ENCODE measurements at regions not wholly inside any gene's neighbourhood (a gene's known extent, or its start where the extent isn't known, plus 50 kb on each side); places are given as distances from the start of the nearest gene placed in this dataset.

DNA sequence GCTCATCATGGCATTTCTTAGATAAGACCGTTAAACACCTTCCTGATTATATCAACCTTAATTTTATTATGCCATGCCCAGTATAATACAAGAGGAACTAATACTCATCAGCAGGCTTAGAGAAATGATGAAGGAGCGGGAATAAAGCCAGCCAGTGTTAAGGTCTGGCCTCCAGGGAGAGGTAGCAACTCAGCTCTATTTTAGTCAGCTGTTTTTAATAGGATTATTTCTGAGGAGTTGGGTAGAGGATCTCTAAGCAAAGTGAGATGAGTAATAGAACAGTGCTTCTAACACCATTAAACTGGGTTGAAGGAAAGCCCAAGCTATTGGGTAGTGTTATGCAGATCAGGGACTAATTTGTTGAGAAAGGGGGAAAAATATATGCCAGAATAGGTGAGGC, 921.5 kb downstream of the TTLL7 start:
- Histone ChIP-seq H3K27me3 (ENCODE audit: insufficient read depth, low read length) (no peaks in the 10 kb centered on the region), H3K36me3 (ENCODE audit: insufficient read depth, low read depth, low read length) (no peaks in the 10 kb centered on the region), H3K27ac (ENCODE audit: low read length) (no peak overlapping the region), H3K9me3 (ENCODE audit: insufficient read depth, low read depth, low read length) (no peaks in the 10 kb centered on the region; the same call in 1 of the 2 replicates), H3K9ac (ENCODE audit: low read depth, low read length) (no peak overlapping the region), H3K4me1 (ENCODE audit: insufficient read depth, low read length) (no peaks in the 10 kb centered on the region), H3K4me3 (ENCODE audit: low read length) (no peak overlapping the region)

GRCh38 chr1:83075107-83075506, 923.8 kb downstream of the TTLL7 start:
- no peaks in the 10 kb centered on the region for H3K36me3 ChIP-seq (ENCODE audit: insufficient read depth, low read depth, low read length)
- H3K27ac ChIP-seq (ENCODE audit: low read length), result no peak overlapping the region
- H3K4me3 ChIP-seq (ENCODE audit: low read length), result no peak overlapping the region
- no peaks in the 10 kb centered on the region for H3K9me3 ChIP-seq (ENCODE audit: insufficient read depth, low read depth, low read length)
- no peaks in the 10 kb centered on the region for H3K4me1 ChIP-seq (ENCODE audit: insufficient read depth, low read length)
- no peaks in the 10 kb centered on the region for H3K27me3 ChIP-seq (ENCODE audit: insufficient read depth, low read length)
- no peak overlapping the region for H3K9ac ChIP-seq (ENCODE audit: low read depth, low read length)

DNA sequence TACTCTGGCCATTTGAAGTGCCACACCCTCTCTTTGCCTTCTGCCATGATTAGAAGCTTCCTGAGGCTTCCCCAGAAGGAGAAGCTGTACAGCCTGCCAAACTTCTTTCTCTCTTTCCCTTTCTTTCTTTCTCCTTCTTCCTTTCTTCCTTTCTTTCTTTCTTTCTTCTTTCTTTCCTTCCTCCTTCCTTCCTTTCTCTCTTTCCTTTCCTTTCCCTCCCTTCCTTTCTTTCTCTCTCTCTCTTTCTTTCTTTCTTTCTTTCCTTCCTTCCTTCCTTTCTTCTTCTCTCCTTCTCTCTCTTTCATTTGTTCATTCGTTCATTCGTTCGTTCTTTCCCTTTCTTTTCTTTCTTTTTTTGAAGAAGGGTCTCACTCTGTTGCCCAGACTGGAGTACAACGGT, 931.0 kb downstream of the TTLL7 start:
- no peaks in the 10 kb centered on the region for H3K9me3 ChIP-seq (ENCODE audit: insufficient read depth, low read depth, low read length)
- H3K4me3 ChIP-seq (ENCODE audit: low read length), result no peak overlapping the region

GRCh38 chr1:83065952-83066727, 932.8 kb downstream of the TTLL7 start:
- H3K4me1 ChIP-seq (ENCODE audit: insufficient read depth, low read length), result no peaks in the 10 kb centered on the region
- no peak overlapping the region for H3K4me3 ChIP-seq (ENCODE audit: low read length)
- no peak overlapping the region for H3K9ac ChIP-seq (ENCODE audit: low read depth, low read length)
- H3K27ac ChIP-seq (ENCODE audit: low read length), result no peak overlapping the region
- no peaks in the 10 kb centered on the region for H3K27me3 ChIP-seq (ENCODE audit: insufficient read depth, low read length)
- no peaks in the 10 kb centered on the region for H3K9me3 ChIP-seq (ENCODE audit: insufficient read depth, low read depth, low read length)
- no peaks in the 10 kb centered on the region for H3K36me3 ChIP-seq (ENCODE audit: insufficient read depth, low read depth, low read length)

More for the DNA sequence above, 931.0 kb downstream of the TTLL7 start:
- Histone ChIP-seq H3K4me1 (ENCODE audit: insufficient read depth, low read length) (no peaks in the 10 kb centered on the region), H3K36me3 (ENCODE audit: insufficient read depth, low read depth, low read length) (no peaks in the 10 kb centered on the region), H3K27me3 (ENCODE audit: insufficient read depth, low read length) (no peaks in the 10 kb centered on the region), H3K9ac (ENCODE audit: low read depth, low read length) (no peak overlapping the region), H3K27ac (ENCODE audit: low read length) (no peak overlapping the region)

DNA sequence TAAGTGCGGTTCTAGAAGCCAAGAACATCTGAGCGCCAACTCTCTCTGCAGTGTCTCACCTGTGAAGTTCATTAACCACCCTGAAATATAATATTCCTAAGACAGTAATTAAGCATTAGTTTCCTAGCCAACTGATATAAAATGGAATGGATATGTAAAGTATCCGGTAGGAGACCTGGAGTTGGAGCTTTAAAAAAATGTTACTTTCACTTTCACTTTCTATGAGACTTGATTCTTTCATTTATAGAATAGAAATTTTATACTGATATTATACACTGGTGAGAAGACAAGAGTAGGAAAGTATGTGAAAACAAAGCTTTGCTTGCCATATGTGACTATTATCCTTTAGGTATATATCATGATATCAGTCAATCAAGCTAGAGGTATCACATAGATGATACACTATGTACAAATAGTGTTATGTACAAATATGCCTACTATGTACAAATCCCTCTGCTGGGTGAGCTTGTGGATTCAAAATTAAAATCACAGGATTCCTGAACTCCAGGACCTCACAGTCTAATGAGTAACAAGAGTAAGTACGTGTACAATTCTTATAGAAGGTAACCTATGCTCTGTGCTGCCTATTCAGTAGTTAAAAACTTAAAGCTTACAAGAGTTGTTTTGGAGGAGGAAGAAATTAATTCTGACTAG, 934.2 kb downstream of the TTLL7 start:
- H3K4me3 ChIP-seq (ENCODE audit: low read length), result no peak overlapping the region

GRCh38 chr1:83060651-83061390, 938.1 kb downstream of the TTLL7 start:
- Histone ChIP-seq H3K36me3 (ENCODE audit: insufficient read depth, low read depth, low read length) (no peaks in the 10 kb centered on the region), H3K27ac (ENCODE audit: low read length) (no peak overlapping the region), H3K9me3 (ENCODE audit: insufficient read depth, low read depth, low read length) (no peaks in the 10 kb centered on the region), H3K9ac (ENCODE audit: low read depth, low read length) (no peak overlapping the region), H3K4me1 (ENCODE audit: insufficient read depth, low read length) (no peaks in the 10 kb centered on the region), H3K27me3 (ENCODE audit: insufficient read depth, low read length) (no peaks in the 10 kb centered on the region), H3K4me3 (ENCODE audit: low read length) (no peak overlapping the region)

More for the DNA sequence above, 934.2 kb downstream of the TTLL7 start:
- H3K9me3 ChIP-seq (ENCODE audit: insufficient read depth, low read depth, low read length), result no peaks in the 10 kb centered on the region
- no peaks in the 10 kb centered on the region for H3K27me3 ChIP-seq (ENCODE audit: insufficient read depth, low read length)
- no peaks in the 10 kb centered on the region for H3K36me3 ChIP-seq (ENCODE audit: insufficient read depth, low read depth, low read length)
- H3K4me1 ChIP-seq (ENCODE audit: insufficient read depth, low read length), result no peaks in the 10 kb centered on the region
- no peak overlapping the region for H3K27ac ChIP-seq (ENCODE audit: low read length)
- no peak overlapping the region for H3K9ac ChIP-seq (ENCODE audit: low read depth, low read length)

- H3K4me1 ChIP-seq (ENCODE audit: insufficient read depth, low read length), result no peaks in the 10 kb centered on the region
- H3K27me3 ChIP-seq (ENCODE audit: insufficient read depth, low read length), result no peaks in the 10 kb centered on the region
- H3K36me3 ChIP-seq (ENCODE audit: insufficient read depth, low read depth, low read length), result no peaks in the 10 kb centered on the region
- no peaks in the 10 kb centered on the region for H3K9me3 ChIP-seq (ENCODE audit: insufficient read depth, low read depth, low read length)
- no peak overlapping the region for H3K27ac ChIP-seq (ENCODE audit: low read length)
- H3K9ac ChIP-seq (ENCODE audit: low read depth, low read length), result no peak overlapping the region
- H3K4me3 ChIP-seq (ENCODE audit: low read length), result no peak overlapping the region
Observed at GRCh38 chr1:83060221-83060620, 938.7 kb downstream of the TTLL7 start.

DNA sequence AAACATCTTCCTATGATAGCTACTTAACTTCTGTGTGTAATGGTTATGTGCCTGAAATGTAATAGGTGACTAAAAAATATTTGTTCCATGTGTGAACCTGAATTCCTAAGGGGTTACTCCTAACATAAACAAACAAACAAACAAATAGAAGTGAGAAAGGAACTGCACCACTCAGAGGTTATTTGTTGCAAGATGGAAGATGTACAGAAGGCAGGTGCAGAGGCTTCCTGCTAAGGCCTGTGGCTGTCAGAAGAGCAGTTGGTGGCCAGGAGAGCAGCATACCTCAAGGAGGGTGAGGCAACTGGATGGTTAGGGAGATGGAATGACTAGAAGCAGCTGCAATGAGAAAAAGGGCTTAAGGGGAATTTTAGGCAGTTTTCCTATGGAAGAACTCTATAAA, 940.6 kb downstream of the TTLL7 start:
- Histone ChIP-seq H3K9me3 (ENCODE audit: insufficient read depth, low read depth, low read length) (no peaks in the 10 kb centered on the region), H3K36me3 (ENCODE audit: insufficient read depth, low read depth, low read length) (no peaks in the 10 kb centered on the region), H3K27me3 (ENCODE audit: insufficient read depth, low read length) (no peaks in the 10 kb centered on the region), H3K4me1 (ENCODE audit: insufficient read depth, low read length) (no peaks in the 10 kb centered on the region), H3K27ac (ENCODE audit: low read length) (no peak overlapping the region), H3K9ac (ENCODE audit: low read depth, low read length) (no peak overlapping the region), H3K4me3 (ENCODE audit: low read length) (no peak overlapping the region)

DNA sequence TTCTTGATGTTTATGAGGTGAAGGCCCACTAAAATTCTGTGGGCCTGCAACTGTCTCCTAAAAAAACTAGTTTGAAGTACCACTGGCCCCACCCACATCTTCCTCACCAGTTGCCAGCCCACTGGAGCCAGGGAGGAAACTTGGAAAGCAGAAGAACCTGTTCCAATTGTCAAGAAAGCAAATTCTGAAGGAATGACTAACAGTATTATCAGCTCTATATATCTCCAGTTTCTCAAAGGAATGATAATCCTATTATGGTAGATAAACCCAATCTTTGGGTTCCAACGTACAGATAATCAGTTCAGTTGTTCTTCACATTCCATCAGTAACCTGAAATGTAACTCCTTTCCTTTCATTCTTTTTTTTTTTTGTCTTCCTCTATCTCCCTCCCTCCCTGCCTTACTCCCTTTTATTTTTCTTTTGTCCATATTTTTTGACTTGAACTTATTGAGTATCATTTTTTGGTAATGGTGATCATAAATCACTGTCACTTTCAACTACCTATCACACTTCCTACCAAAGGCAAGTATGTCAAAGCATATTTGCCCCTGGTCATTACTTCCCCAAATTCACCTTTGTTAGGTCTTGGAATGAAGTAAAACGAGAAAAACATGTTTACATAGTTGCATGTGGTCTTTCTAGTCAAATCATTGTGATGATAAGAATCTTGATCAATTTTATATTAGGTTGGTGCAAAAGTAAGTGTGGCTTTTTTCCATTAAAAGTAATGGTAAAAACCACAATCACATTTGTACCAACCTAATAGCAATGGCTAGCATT, 943.4 kb downstream of the TTLL7 start:
- Histone ChIP-seq H3K27me3 (ENCODE audit: insufficient read depth, low read length) (no peaks in the 10 kb centered on the region), H3K27ac (ENCODE audit: low read length) (no peak overlapping the region), H3K9ac (ENCODE audit: low read depth, low read length) (no peak overlapping the region), H3K36me3 (ENCODE audit: insufficient read depth, low read depth, low read length) (no peaks in the 10 kb centered on the region), H3K9me3 (ENCODE audit: insufficient read depth, low read depth, low read length) (peaks cover 15% of the 10 kb centered on the region), H3K4me3 (ENCODE audit: low read length) (no peak overlapping the region), H3K4me1 (ENCODE audit: insufficient read depth, low read length) (no peaks in the 10 kb centered on the region)

DNA sequence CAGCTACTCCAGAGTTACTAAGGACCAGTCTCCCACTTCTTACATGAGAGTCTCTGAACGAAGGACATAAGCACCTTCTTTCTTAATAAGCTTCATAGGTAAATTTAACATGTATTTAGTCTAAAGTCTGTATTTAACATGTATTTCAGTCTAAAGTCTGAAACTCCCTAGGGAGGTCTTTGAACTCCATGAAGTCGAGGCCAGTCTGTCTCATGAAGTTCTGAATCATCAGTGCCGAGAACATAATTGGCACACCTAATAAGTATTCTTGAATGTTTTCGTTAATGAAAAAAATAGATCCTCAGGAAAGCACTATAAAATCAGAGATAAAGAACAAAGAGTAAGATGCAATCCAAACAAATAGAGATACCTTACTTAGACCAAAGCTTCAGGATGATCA, 945.5 kb downstream of the TTLL7 start:
- Histone ChIP-seq H3K9me3 (ENCODE audit: insufficient read depth, low read depth, low read length) (peaks cover 18% of the 10 kb centered on the region), H3K4me1 (ENCODE audit: insufficient read depth, low read length) (no peaks in the 10 kb centered on the region), H3K36me3 (ENCODE audit: insufficient read depth, low read depth, low read length) (no peaks in the 10 kb centered on the region), H3K27ac (ENCODE audit: low read length) (no peak overlapping the region), H3K4me3 (ENCODE audit: low read length) (no peak overlapping the region), H3K9ac (ENCODE audit: low read depth, low read length) (no peak overlapping the region), H3K27me3 (ENCODE audit: insufficient read depth, low read length) (no peaks in the 10 kb centered on the region)

GRCh38 chr1:83052865-83053264, 946.1 kb downstream of the TTLL7 start:
- Histone ChIP-seq H3K9ac (ENCODE audit: low read depth, low read length) (no peak overlapping the region), H3K9me3 (ENCODE audit: insufficient read depth, low read depth, low read length) (peaks cover 18% of the 10 kb centered on the region), H3K4me1 (ENCODE audit: insufficient read depth, low read length) (no peaks in the 10 kb centered on the region), H3K36me3 (ENCODE audit: insufficient read depth, low read depth, low read length) (no peaks in the 10 kb centered on the region), H3K4me3 (ENCODE audit: low read length) (no peak overlapping the region), H3K27me3 (ENCODE audit: insufficient read depth, low read length) (no peaks in the 10 kb centered on the region), H3K27ac (ENCODE audit: low read length) (no peak overlapping the region)
